Hypothalamus (tissue), 51 donors: ENCODE measurements at regions not wholly inside any gene's neighbourhood (a gene's known extent, or its start where the extent isn't known, plus 50 kb on each side); places are given as distances from the start of the nearest gene placed in this dataset.
"Not testable (repeated sequence)": the region's sequence is repeated elsewhere in the genome, so short reads cannot be mapped to it uniquely, and the experiment has no call there.

Experiments used
- DNase-seq, 51 donors: peaks; one replicate each; lab custom pipeline; 2025; lab: John Stamatoyannopoulos, UW

DNA sequence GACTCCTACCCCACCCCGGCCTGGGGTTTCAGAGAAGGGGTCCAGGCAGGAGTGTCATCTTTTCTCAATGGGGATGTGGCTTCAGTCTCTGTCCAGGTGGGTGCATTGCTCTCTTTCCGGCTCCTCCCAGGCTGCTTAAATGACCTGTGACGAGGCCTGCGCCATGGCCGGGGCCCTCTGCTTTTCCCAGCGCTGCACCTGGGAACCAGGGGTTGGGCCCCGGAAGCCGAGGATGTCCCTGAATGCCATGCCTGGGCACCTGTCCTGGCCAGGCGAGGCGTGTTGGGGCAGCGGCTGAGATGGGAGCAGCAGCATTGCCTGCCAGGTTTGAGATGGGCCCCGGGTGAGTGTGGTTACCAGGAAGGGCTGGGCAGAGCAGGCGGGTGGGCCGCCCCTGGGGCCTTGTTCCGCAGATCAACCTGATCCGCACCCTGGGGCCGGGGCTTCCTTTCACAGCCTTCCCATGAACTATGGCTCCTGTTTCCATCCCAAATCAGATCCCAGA is 147.4 kb downstream of the SEC14L1 start:
- no peak for DNase-seq

DNA sequence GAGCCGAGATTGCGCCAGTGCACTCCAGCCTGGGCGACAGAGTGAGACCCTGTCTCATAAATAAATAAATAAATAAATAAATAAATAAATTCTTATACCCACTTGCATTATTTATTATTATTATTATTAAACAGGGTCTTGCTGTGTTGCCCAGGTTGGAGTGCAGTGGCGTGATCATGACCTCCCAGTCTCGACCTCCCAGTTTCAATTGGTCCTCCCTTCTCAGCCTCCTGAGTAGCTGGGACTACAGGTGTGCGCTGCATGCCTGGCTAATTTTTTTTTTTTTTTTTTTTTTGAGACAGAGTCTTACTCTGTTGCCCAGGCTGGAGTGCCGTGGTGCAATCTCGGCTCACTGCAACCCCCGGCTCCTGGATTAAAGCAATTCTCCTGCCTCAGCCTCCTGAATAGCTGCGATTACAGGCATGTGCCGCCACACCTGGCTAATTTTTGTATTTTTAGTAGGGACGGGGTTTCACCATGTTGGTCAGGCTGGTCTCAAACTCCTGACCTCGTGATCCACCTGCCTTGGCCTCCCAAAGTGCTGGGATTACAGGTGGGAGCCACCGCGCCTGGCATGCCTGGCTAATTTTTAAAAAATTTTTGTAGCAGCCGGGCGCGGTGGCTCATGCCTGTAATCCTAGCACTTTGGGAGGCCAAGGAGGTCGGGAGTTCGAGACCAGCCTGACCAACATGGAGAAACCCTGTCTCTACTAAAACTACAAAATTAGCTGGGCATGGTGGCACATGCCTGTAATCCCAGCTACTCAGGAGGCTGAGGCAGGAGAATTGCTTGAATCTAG is 150.2 kb downstream of the SEC14L1 start:
- not testable (repeated sequence) for DNase-seq

DNA sequence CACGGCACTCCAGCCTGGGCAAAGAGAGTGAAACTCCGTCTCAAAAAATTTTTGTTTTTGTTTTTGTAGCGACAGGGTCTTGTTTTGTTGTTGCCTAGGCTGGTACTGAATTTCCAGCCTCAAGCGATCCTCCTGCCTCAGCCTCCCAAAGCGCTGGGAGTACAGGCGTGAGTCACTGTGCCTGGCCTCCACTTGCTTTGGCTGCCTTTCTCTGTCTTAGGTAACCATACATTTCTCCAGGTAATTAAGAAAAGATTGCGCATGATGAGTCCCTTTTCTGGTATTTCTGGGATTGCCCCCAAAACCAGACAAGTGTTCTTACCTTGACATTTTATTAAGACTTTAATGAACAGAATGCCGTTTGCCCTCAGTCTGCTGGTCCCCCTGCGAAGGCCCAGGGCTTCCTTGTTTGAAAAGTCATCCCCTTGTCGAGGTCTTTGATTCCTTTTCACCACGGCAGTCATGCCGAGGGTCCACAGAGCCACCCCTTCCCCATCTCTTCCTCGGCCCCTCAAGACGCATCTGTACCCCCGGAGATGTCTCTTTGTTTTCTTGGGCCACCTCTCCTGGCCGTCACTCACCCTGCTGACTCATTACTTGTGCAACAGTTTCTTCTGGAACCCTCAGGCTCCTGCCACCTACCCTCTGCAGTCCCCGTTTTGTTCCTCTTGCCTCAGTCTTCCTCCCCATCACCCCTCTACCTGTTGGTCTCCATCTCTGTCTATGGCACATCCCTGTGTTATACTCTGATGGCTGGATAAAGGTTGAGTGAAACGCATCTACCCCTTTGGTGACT is 151.0 kb downstream of the SEC14L1 start:
- no peak for DNase-seq

DNA sequence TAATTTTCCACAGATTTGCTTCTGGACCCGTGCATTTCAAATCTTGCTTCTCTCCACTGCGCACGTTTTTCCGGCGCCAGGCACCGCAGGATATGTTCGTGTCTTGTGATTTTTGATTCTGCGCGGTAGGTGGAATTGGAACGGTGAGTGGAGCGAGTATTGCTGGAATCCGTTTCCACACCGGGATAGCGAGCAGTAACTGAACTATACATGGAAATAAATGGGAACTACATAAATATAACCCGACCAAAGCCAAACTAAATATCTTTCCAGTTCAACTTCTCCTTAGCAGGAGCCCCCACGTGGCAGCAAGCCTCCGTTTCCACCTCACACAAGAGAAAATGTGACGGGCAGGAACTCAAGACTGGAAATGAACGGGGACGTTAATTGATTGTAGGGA is 154.0 kb downstream of the SEC14L1 start:
- no peak for DNase-seq

DNA sequence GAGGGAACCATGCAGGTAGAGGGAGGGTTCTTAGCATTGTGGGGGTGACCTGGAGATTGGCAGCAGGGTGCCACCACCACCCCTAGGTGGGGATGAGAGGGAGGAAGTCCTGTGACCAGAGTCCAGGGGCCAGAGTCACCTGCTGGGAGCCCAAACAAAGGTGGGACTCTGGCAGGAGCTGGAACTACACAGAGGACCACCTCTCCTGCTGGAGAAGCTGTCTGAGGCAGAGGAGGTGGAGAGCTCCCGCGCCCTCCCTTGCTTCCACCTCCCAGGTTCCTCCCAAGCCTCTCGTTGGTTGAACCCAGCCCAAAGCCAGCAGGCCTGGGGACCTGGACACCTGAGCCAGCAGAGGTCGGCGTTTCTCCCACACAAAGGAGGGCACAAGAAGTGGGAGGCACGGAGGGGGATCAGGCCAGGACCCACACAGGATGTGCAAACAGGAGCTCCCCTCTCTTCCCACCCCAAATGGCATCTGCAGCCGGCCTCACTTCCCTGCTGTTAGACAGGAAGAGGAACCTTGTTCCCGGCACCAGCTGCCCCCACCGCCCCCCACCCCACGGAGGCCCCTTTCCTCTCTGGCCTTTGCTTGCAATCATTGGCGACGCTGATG is 154.6 kb downstream of the SEC14L1 start:
- no peak for DNase-seq

DNA sequence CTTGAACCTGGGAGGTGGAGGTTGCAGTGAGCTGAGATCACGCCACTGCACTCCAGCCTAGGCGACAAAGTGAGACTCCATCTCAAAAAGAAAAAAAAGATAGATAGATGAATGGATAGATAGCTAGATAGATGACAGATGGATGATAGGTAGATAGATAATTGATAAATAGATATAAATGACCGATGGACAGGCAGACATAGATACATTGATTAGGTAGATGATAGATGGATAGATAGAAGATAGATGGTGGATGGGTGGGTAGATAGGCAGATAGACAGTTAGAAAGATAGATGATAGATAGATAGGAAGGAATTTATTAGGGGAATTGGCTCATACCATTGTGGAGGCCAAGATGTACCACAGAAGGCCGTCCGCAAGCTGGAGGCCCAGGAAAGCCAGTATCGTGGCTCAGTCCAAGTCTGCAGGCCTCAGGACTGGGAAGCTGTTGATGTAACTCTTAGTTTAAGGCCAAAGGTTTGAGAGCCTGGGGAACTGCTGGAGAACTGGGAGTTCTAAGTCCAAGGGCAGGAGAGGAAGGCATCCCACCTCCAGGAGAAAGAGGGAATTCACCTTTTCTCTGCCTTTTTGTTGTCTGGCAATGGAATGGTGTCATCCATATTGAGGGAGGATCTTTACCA is 156.1 kb downstream of the SEC14L1 start:
- no peak for DNase-seq

DNA sequence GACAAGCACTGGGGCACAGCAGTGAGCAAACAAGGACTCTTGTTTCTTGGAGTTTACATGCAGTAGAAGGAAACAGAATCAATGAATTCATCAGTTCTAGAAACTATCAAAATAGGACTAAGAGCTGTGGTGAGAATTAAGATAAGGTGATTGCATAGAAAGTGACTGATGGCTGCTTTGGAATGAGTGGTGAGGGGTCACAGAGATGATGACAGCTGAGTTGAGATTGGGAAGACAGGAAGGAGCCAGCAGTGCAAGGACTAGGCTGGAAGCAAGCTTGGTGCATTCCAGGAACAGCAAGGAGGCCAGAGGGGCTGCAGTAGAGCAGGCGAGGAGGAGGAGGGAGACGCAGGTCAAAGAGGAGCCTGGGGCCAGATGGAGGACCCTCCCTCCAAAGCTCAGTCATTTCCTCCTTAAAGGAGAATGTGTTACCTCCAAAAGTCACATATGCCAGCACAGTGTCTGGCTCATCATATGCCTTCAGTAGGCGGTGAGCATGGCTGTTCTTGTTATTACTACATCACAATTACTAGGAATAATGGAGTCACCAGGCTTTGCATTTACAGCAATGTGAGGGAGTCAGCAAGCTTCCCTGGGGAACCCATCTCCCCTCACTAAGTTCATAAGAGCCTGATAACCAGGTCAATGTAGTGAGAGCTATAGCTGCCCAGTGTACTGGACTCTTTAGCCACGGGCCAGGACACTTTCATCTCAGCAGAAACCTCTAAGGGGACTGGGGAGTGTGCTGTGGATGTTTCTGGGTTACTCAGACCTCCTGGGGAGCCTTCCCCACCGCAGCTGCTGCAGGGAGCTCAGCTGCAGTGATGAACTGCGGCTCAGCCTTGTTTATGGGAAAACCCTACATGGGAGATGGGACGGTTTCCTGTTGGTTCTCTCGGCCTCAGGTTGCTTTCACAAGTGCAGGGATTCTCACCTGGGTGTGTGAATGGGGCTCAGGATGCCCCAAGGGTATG is 157.2 kb downstream of the SEC14L1 start:
- DNase-seq, result no peak

DNA sequence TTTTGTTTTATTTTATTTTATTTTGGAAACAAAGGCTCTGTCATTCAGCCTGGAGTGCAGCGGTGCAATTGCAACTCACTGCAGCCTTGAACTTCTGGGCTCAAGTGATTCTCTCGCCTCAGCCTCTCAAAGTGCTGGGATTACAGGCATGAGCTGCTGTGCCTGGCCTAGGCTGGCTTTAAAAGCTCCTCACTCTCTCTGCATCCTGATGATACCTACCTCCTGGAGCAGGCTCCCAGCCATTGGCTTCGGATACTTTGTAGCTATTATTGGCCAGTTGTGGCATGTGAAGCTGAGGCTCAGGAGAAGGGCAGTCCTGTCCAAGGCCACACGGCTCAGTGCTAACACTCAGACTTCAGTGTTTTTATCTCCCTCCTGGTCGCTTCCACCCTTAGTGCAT is 158.0 kb downstream of the SEC14L1 start:
- DNase-seq, result no peak

DNA sequence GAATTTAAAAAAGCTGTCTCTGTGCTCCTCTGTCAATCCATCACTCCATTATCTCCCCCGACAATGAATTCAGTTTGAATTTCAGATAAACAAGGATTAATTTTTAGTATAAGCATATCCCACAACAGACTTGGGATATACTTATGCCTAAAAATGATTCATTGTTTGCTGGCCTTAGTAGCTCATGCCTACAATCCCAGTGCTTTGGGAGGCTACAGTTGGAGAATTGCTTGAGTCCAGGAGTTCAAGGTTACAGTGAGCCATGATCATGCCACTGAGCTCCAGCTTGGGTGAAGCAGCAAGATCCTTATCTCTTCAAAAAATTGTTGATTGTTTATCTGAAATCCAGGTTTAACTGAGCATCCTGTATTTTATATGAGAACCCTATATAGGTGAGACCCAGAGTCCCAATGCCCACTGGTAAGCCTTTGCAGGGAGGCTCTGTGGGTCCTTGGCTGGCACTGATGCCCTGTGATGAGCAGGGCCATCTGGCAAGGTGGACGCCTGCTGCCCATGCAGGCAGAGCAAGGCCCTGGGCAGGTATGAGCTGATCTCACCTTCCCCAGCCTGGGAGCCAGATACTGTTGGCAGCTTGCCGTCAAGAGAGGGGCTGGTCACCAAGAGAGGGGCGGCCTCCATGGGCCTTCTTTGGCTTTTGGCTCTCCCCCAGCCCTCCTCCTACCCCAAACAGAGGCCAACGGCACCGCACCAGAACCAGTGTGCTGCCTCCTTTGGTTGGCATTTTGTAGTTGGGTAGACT is 158.7 kb downstream of the SEC14L1 start:
- DNase-seq, result no peak

DNA sequence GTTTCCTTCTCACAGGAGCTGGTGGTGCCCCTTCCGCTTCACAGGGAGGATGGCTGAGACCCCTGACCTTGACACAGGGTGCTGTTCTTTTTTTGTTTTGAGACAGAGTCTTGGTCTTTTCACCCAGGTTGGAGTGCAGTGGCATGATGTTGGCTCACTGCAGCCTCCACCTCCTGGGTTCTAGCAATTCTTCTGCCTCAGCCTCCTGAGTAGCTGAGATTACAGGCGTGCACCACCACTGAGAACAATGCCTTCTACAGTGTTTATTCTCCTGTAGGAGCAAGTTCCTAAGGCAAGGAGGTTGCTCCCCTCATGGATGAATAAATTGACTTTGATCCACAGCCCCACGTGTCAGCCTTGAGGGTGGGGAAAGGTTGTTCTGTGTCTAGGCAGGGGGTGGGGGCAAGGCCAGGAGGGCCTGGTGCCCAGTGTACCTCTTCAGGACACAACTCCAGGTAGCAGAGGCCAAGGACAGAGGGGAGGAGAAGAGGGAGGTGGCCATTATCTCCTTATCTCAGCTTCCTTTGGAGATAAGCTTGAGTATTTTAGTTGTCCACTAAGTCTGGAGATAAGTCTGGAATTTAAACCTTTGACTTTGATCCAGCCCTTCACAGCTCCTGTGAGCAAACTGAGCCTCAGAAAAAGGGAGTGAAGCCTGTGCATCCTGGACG is 159.4 kb downstream of the SEC14L1 start:
- DNase-seq, result no peak

DNA sequence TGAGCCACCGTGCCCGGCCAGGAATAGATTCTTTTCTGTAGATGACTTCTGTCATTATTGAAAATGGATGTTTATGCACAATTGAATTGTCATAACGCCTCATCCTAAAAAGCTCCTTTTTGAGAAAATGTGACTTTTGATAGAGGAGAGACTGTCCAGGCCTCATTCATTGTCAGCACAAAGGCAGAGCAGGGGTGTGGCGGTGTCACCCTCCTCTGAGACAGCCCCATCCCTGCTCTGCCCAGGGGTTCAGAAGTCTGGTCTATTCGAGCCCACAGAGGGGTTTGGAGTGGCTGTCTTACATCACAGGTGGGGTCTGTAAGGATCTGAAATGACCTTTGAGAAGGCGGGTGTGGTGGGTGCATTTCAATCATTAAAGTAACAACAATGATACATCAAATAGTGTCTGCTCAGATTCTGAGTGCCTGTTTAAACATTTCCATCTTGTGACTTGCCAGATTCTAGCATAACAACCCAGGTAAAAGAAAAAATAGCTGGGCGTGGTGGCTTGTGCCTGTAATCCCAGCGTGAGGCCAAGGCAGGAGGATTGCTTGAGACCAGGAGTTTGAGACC is 161.0 kb downstream of the SEC14L1 start:
- no peak for DNase-seq

DNA sequence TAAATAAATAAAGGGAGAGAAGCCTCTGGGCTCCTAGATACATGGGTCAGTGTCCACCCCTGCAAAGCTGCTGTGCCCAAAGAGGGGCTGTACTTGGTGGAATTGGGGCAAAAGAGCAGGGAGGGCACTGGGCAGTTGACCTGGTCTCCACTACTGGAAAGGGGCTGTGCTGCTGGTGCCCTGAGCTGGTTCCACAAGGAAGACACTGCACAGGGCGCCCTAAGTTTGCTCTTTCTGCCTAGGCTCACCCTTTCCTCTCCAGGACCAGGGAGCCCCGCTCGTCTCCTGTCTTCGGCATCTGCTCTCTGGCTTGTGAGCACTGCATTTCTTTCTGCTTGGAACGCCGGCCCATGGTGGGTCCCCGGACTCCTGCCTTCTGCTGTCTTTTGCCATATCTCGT is 161.9 kb downstream of the SEC14L1 start:
- DNase-seq, result no peak

DNA sequence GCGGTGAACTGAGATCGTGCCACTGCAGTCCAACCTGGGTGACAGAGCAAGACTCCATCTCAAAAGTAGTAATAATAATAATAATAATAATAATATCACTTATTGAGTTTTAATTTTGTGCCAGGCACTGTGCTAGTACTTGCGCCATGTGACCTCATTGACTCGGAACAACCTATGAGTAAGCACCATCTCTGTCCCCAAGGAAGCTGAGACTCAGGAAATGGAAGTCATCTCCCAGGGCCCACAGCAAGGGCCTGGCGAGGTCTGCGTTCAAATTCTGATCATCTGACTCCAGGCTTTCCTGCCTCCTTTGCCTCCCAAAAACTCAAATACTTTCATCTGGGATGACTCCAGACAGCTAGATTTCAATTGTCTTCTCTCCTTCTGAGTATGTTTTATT is 162.9 kb downstream of the SEC14L1 start:
- DNase-seq, result no peak

DNA sequence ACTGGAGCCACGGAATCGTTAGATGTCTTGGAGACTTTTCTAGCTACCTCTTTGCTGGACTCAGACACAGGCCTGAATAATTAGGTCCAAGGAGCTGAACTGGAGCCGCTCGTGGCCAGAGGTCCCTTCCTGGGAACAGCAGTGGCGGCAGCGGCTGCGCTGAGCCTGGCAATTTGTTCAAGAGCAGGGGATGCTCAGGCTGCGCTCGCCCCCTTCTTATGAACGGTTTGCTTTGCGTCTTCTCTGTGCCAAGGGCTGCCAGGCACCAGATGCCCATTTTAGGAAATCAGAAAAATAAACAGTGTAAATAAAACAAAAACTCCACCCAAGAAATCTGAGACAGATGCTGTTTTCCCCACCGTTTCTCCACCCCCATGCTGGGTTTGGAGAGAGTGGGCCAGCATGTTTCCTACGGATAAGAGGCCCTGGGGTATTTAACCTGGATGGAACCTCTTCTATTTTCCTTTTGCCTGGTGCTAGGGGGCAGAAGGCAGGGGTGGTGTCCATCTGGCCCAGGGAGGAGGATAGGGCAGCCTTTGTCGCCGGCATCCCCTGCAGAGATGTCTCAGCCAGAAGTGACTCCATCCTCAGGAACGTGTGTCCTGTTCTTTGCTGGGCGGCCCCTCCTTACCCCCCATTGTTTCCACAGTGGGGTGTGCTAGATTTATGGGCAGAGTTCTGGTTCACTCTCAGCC is 163.4 kb downstream of the SEC14L1 start:
- no peak for DNase-seq

DNA sequence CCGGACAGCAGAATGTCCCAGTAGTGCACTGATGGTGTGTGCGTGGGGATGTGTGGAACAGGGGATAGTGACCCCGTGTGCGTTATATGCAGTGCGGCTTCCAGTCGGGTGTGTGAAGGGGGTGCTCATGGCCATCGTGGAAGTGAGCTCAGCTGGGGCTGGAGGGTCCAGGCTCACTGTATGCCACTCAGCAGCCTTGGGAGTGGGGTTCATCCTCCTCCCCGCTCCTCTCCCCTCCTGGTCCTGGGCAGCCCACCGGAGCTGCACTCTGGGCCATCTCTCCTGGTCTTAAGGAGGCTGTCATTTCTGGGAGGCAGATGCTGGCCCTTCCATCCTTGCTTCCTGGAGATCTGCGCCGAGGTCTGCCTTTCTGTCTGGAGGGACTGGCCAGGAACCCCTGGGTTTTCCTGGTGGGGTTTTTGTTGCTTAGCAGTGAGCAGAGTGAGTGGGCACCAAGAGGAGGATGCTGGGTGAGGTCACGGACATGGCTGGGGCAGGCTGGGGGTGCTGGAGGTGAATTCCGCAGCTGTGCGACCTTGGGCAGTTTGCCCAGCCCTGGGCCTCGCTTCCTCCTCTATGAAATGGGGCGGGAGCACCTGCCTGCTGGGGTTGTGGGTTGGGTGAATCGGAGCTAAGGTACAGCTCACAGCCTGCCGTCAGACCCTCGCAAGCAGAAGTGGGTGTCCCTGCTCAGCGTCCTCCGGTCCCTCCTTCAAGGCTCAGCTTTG is 164.1 kb downstream of the SEC14L1 start:
- no peak for DNase-seq

DNA sequence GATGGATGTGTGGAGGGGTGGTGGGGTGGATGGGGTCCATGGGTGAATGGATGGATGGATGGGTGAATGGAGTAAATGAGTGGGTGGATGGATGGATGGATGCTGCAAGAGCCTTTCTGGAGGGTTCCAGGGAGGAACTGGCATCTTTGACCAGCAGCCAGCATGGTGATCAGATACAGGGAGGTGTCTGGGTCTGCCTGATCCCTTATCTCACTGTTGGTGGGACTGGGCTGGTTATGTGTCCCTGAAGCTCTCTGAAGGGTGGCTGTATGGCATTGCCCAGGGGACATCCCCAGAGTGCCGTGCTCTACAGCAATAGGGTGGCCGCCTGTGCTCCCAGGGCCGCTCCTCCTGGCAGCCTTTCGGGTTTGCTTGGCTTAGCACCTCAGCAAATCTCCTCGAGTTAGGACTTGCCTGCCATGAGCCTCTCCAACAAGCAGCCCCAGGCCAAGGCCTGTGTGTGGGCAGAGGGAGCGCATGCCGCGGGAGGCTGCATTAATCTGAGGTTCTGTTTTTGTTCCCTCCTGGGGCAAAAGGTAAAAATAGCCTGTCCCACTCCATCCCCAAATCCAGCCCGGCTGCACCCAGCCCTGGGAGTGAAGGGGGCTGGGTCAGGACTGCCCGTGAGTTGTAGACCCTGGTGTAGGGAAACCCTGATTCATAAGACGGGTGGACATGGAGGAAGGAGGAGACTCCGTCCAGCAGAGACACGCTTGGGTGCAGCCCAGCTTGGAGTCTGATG is 165.4 kb downstream of the SEC14L1 start:
- no peak for DNase-seq
